A549 (cell line): ENCODE measurements at regions not wholly inside any gene's neighbourhood (a gene's known extent, or its start where the extent isn't known, plus 50 kb on each side); places are given as distances from the start of the nearest gene placed in this dataset.
A peak's percentile ranks its signal among the peaks of the same experiment; 100 is the strongest.

Source experiments
- ATAC-seq, 2 experiments: fragments of 200-7000 bp in 1 of 2; fragments of >200 bp in 1 of 2; cut with Nextera tagmentation in 1 of 2; cut with Tn5 transposase in 1 of 2; 3 replicates each; pipeline versions ENCODE4 v1.8.0 to v1.9.1; 2018 to 2020; ENCODE audit warnings: mild to moderate bottlenecking in 1 of 2, moderate library complexity in 1 of 2
- CTCF ChIA-PET: fragments of 300-600 bp; sonication (Branson Sonifier 250); formaldehyde crosslinking; extraction: SDS; loops from one replicate; lab custom pipeline; 2021; ENCODE audit warnings: antibody characterized with exemption, inconsistent platforms; lab: Yijun Ruan, JAX
- POLR2A ChIA-PET: fragments of 350-600 bp; formaldehyde crosslinking; extraction: SDS; loops from one replicate; lab custom pipeline; 2021; ENCODE audit warnings: antibody characterized with exemption, inconsistent platforms; lab: Yijun Ruan, JAX
- DNase-seq, 2 experiments: peaks; one replicate each; pipeline versions ENCODE4 v3.0.0 to v3.0.0-alpha.2; 2011 to 2016; ENCODE audit warnings: low read depth in 1 of 2, low spot score in 1 of 2
- FAIRE-seq: peaks from 2 replicates; lab custom pipeline; 2011; peaks lifted over from hg19 to GRCh38; lab: Jason Lieb, UNC
- H3K27ac ChIP-seq, 2 experiments: fragments of >200 bp; sonication (Bioruptor Twin); formaldehyde crosslinking; 3 replicates each; pipeline ENCODE4 v1.5.1; 2016 to 2017
- H3K4me1 ChIP-seq: fragments of >200 bp; sonication (Bioruptor Twin); formaldehyde crosslinking; 3 replicates; pipeline ENCODE4 v1.6.1; 2016
- H3K4me2 ChIP-seq: fragments of >200 bp; sonication (Bioruptor Twin); formaldehyde crosslinking; 3 replicates; pipeline ENCODE4 v1.6.1; 2016
- H3K4me3 ChIP-seq: fragments of >200 bp; sonication (Bioruptor Twin); formaldehyde crosslinking; 3 replicates; pipeline ENCODE4 v1.5.1; 2016
- H3K9me3 ChIP-seq: fragments of >200 bp; sonication (Bioruptor Twin); formaldehyde crosslinking; 3 replicates; pipeline ENCODE4 v1.6.1; 2016
- BHLHE40 ChIP-seq: IDR thresholded peaks from 2 replicates; pipeline ENCODE4 v1.6.1; 2012; ENCODE audit warnings: low read depth, low read length, inconsistent platforms
- E2F6 ChIP-seq: IDR thresholded peaks from 2 replicates; pipeline ENCODE4 v1.6.1; 2012; ENCODE audit warnings: low read depth, borderline replicate concordance
- ESRRA ChIP-seq: fragments of 150-350 bp; IDR thresholded peaks from 2 replicates; pipeline ENCODE4 v1.6.1; 2014; ENCODE audit warnings: mild to moderate bottlenecking, low read length, borderline replicate concordance
- FOSL2 ChIP-seq, 2 experiments: fragments of 450-650 bp in 1 of 2; fragments of >200 bp in 1 of 2; sonication (Bioruptor Twin) in 1 of 2; formaldehyde crosslinking; IDR thresholded peaks; 2 replicates each; pipeline versions ENCODE4 v1.5.0 to v1.6.1; 2016 to 2020; ENCODE audit warnings: mild to moderate bottlenecking in 1 of 2, moderate library complexity in 1 of 2
- HOXB13 ChIP-seq: fragments of 250-450 bp; sonication (Bioruptor Pico); IDR thresholded peaks from 2 replicates; pipeline ENCODE4 v1.5.0; 2020; ENCODE audit warnings: low read depth, mild to moderate bottlenecking, moderate library complexity
- JUNB ChIP-seq: fragments of >200 bp; sonication (Bioruptor Twin); formaldehyde crosslinking; IDR thresholded peaks from 2 replicates; pipeline ENCODE4 v1.6.1; 2016
- MAFK ChIP-seq: fragments of 450-650 bp; IDR thresholded peaks from 2 replicates; pipeline ENCODE4 v1.6.1; 2014; ENCODE audit not compliant: partially characterized antibody
- MYC ChIP-seq: IDR thresholded peaks from 2 replicates; pipeline ENCODE4 v1.6.1; 2012; ENCODE audit warnings: mild to moderate bottlenecking, inconsistent platforms, low read length, improper control_type of control experiment, borderline replicate concordance
- NFE2L2 ChIP-seq: fragments of 150-350 bp; conservative IDR thresholded peaks from 2 replicates; pipeline ENCODE4 v1.6.1; 2014; ENCODE audit warnings: low read length
- PHF8 ChIP-seq: fragments of 200-600 bp; sonication (generic); IDR thresholded peaks from 2 replicates; pipeline ENCODE4 v1.6.1; 2016; ENCODE audit warnings: low read depth, mild to moderate bottlenecking, antibody characterized with exemption, moderate library complexity, borderline replicate concordance
- POLR2AphosphoS2 ChIP-seq: conservative IDR thresholded peaks from 2 replicates; pipeline ENCODE4 v1.6.1; 2012; ENCODE audit warnings: low read length, improper control_type of control experiment, inconsistent platforms
- RAD21 ChIP-seq, 2 experiments: fragments of >200 bp in 1 of 2; sonication (Bioruptor Twin) in 1 of 2; formaldehyde crosslinking in 1 of 2; IDR thresholded peaks in 1 of 2; conservative IDR thresholded peaks in 1 of 2; 2 replicates in 1 of 2; 3 replicates in 1 of 2; pipeline ENCODE4 v1.6.1; 2012 to 2018; ENCODE audit warnings: inconsistent platforms in 1 of 2
- RARB ChIP-seq: fragments of 250-450 bp; sonication (Bioruptor Pico); IDR thresholded peaks from 2 replicates; pipeline ENCODE4 v1.8.0; 2021; ENCODE audit warnings: mild to moderate bottlenecking, moderate library complexity
- RFX5 ChIP-seq: fragments of 450-650 bp; IDR thresholded peaks from 2 replicates; pipeline ENCODE4 v1.7.1; 2014; ENCODE audit warnings: antibody characterized with exemption, mild to moderate bottlenecking, moderate library complexity
- SMC3 ChIP-seq: fragments of >200 bp; sonication (Bioruptor Twin); formaldehyde crosslinking; IDR thresholded peaks from 3 replicates; pipeline ENCODE4 v1.6.1; 2018; ENCODE audit warnings: inconsistent platforms
- SREBF2 ChIP-seq: fragments of 450-650 bp; IDR thresholded peaks from 2 replicates; pipeline ENCODE4 v1.6.1; 2014; ENCODE audit warnings: mild to moderate bottlenecking, moderate library complexity
- TFCP2L1 ChIP-seq: fragments of 250-450 bp; sonication (Bioruptor Pico); IDR thresholded peaks from 2 replicates; pipeline ENCODE4 v1.5.0; 2021; ENCODE audit warnings: mild to moderate bottlenecking
- ZC3H11A ChIP-seq: fragments of 450-650 bp; IDR thresholded peaks from 2 replicates; pipeline ENCODE4 v1.6.1; 2014; ENCODE audit warnings: antibody characterized with exemption, mild to moderate bottlenecking
- WGBS: methylation state at CpG from one replicate; pipeline ENCODE4 v1.1.6; 2017; ENCODE audit errors: missing lambda C conversion rate; 5-methylcytosine and 5-hydroxymethylcytosine counted together
- TF ChIP-seq, protein P1 (sequence below): fragments of 200-600 bp; sonication (generic); IDR thresholded peaks from 2 replicates; pipeline ENCODE4 v1.6.1; 2016; ENCODE audit warnings: antibody characterized with exemption, mild to moderate bottlenecking, moderate library complexity
- TF ChIP-seq, protein P2 (sequence below): fragments of >200 bp; sonication (Bioruptor Twin); formaldehyde crosslinking; IDR thresholded peaks from 2 replicates; pipeline ENCODE4 v1.6.1; 2016

- Histone ChIP-seq H3K4me3 (no peak overlapping the region), H3K4me2 (no peak overlapping the region), H3K4me1 (no peaks in the 10 kb centered on the region), H3K27ac (no peak overlapping the region), H3K9me3 (no peaks in the 10 kb centered on the region)
- FAIRE-seq (no peak), DNase-seq (no peak), ATAC-seq (no peak)
- POLR2A ChIA-PET, result no interaction called here
- TF ChIP-seq ESRRA, result no peak
- CTCF ChIA-PET, result interaction anchor here (0.9 to 1.3 kb wide), 2 partner anchors 10 to 12 kb away, joined by 3 read pairs; no protein-coding TSS in a partner anchor
- 82% methylated on average over 14 of the region's 14 CpGs for WGBS
Observed at GRCh38 chr6:21522143-21522747, 71.3 kb upstream of the SOX4 start.

- TF ChIP-seq RAD21 (conservative IDR thresholded peaks at IDR 0.05 in 1 of 2, IDR thresholded peaks at IDR 0.05 in 1 of 2) (no peak), BHLHE40 (no peak), MAFK (no peak), JUNB (no peak), RARB (CRISPR knock-in tag) (no peak), POLR2AphosphoS2 (no peak), ZC3H11A (no peak), HOXB13 (CRISPR knock-in tag) (no peak), MYC (no peak), FOSL2 (IDR thresholded peaks at IDR 0.05) (no peak), FOSL2 (CRISPR knock-in tag; IDR thresholded peaks at IDR 0.05) (no peak), SREBF2 (no peak), NFE2L2 (no peak)
- TF ChIP-seq, protein P1, sequence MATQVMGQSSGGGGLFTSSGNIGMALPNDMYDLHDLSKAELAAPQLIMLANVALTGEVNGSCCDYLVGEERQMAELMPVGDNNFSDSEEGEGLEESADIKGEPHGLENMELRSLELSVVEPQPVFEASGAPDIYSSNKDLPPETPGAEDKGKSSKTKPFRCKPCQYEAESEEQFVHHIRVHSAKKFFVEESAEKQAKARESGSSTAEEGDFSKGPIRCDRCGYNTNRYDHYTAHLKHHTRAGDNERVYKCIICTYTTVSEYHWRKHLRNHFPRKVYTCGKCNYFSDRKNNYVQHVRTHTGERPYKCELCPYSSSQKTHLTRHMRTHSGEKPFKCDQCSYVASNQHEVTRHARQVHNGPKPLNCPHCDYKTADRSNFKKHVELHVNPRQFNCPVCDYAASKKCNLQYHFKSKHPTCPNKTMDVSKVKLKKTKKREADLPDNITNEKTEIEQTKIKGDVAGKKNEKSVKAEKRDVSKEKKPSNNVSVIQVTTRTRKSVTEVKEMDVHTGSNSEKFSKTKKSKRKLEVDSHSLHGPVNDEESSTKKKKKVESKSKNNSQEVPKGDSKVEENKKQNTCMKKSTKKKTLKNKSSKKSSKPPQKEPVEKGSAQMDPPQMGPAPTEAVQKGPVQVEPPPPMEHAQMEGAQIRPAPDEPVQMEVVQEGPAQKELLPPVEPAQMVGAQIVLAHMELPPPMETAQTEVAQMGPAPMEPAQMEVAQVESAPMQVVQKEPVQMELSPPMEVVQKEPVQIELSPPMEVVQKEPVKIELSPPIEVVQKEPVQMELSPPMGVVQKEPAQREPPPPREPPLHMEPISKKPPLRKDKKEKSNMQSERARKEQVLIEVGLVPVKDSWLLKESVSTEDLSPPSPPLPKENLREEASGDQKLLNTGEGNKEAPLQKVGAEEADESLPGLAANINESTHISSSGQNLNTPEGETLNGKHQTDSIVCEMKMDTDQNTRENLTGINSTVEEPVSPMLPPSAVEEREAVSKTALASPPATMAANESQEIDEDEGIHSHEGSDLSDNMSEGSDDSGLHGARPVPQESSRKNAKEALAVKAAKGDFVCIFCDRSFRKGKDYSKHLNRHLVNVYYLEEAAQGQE, result no peak
- 67% methylated on average over 18 of the region's 21 CpGs for WGBS
- peak; percentile 81 to 82 for ATAC-seq
- ChIA-PET POLR2A (no interaction called here), CTCF (interaction anchor here (0.9 to 1.3 kb wide), 2 partner anchors 11 to 13 kb away, joined by 3 read pairs; no protein-coding TSS in a partner anchor)
- no peaks in the 10 kb centered on the region for H3K4me1 ChIP-seq
- H3K4me2 ChIP-seq, result no peak overlapping the region
- no peak overlapping the region for H3K4me3 ChIP-seq
- H3K9me3 ChIP-seq, result no peaks in the 10 kb centered on the region
- FAIRE-seq, result no peak
- no peak overlapping the region for H3K27ac ChIP-seq
- peak; percentile 5 to 10 for DNase-seq
Observed at GRCh38 chr6:21522797-21523456, 70.6 kb upstream of the SOX4 start.

DNA sequence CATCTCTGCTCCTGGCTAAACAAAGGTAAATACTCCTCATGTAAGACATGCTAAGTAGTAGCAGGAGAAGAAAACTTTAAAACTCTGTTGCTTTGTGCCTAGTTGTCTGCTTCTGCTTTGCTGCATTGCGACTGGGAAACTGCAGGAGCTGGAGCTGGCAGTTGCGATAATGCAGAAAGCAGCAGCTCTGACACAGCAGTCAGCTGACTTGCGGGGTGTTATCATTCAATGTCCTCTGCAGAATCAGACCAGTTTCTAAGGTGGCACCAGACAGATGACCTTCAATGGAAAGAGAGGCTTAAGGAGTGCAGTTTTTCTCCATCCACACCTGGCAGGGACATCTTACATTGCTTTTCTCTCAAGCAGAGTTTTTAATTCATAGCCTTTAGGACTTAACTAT, 69.9 kb upstream of the SOX4 start:
- no peak overlapping the region for H3K4me2 ChIP-seq
- 90% methylated on average over 3 of the region's 3 CpGs for WGBS
- DNase-seq (no peak), FAIRE-seq (no peak), ATAC-seq (no peak)
- H3K27ac ChIP-seq, result no peak overlapping the region
- no peaks in the 10 kb centered on the region for H3K9me3 ChIP-seq
- no peak overlapping the region for H3K4me3 ChIP-seq
- no peaks in the 10 kb centered on the region for H3K4me1 ChIP-seq
- ChIA-PET CTCF (no interaction called here), POLR2A (no interaction called here)
- TF ChIP-seq, protein P2, sequence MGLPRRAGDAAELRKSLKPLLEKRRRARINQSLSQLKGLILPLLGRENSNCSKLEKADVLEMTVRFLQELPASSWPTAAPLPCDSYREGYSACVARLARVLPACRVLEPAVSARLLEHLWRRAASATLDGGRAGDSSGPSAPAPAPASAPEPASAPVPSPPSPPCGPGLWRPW, result no peak
- TF ChIP-seq ESRRA, result no peak
- TF ChIP-seq SMC3, result no peak
- TF ChIP-seq E2F6, result no peak
- TF ChIP-seq FOSL2 (IDR thresholded peaks at IDR 0.05), result no peak
- no peak for TF ChIP-seq FOSL2 (CRISPR knock-in tag; IDR thresholded peaks at IDR 0.05)
- TF ChIP-seq TFCP2L1, result no peak
- no peak for TF ChIP-seq RFX5
- TF ChIP-seq RAD21 (conservative IDR thresholded peaks at IDR 0.05 in 1 of 2, IDR thresholded peaks at IDR 0.05 in 1 of 2), result no peak
- no peak for TF ChIP-seq PHF8
